ENCODE measurements at regions not wholly inside any gene's neighbourhood (a gene's known extent, or its start where the extent isn't known, plus 50 kb on each side); places are given as distances from the start of the nearest gene placed in this dataset.

GRCh38 chr1:21362096-21362495 is 71.8 kb upstream of the ECE1 start:
- Histone ChIP-seq H2AFZ (ENCODE audit: low read depth, low read length) (no peak overlapping the region), H3K27me3 (ENCODE audit: insufficient read depth, low read depth, low read length) (no peaks in the 10 kb centered on the region), H3F3A (ENCODE audit: insufficient read depth, low read length, poor library complexity, severe bottlenecking) (no peaks in the 10 kb centered on the region), H3K4me3 (ENCODE audit: low read length) (no peak overlapping the region), H4K20me1 (ENCODE audit: insufficient read depth) (no peaks in the 10 kb centered on the region), H3K36me3 (ENCODE audit: insufficient read depth, low read length) (no peaks in the 10 kb centered on the region), H3K4me2 (ENCODE audit: low read length) (no peak overlapping the region), H3K9me2 (ENCODE audit: insufficient read depth, low read length) (no peaks in the 10 kb centered on the region), H3K27ac (ENCODE audit: low read length) (no peak overlapping the region), H3K79me2 (replicated peaks; ENCODE audit: insufficient read depth, low read length) (no peaks in the 10 kb centered on the region), H3K9me3 (ENCODE audit: low read length) (no peaks in the 10 kb centered on the region), H3K9ac (ENCODE audit: low read length) (no peak overlapping the region)
- no peak for TF ChIP-seq RAD21 (conservative IDR thresholded peaks at IDR 0.05)
- no peak for TF ChIP-seq EZH2 (IDR thresholded peaks at IDR 0.05; ENCODE audit: borderline replicate concordance, insufficient read depth, low read length, poor library complexity, severe bottlenecking)
- TF ChIP-seq POLR2AphosphoS5 (IDR thresholded peaks at IDR 0.05): no peak
- TF ChIP-seq MXI1 (conservative IDR thresholded peaks at IDR 0.05; ENCODE audit: poor library complexity, severe bottlenecking): no peak
- TF ChIP-seq CTCF (IDR thresholded peaks at IDR 0.05; ENCODE audit: poor library complexity, severe bottlenecking): no peak
- no peak for TF ChIP-seq TAF1 (IDR thresholded peaks at IDR 0.05; ENCODE audit: low read depth)
- TF ChIP-seq SMC3 (conservative IDR thresholded peaks at IDR 0.05; ENCODE audit: poor library complexity): no peak

DNA sequence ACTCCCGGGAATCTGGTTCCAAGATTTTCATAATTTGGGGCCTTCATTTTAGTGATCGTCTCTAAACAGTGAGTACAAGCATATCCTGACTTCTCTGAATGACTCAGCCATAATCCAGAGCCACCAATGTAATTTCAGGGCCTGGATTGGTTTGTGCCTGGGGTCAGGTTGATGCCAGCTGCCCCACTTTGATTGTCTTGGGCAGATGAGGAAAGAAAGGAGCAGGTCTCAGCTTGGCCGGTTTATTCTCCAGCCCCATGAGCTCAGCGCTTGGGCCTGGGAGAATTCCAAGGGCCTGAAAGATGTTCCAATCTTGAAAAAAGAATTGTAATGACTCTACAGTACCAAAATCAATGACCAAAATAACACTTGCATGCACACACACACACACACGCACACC is 71.2 kb upstream of the ECE1 start:
- TF ChIP-seq TAF1 (IDR thresholded peaks at IDR 0.05; ENCODE audit: low read depth): no peak
- no peak for TF ChIP-seq EZH2 (IDR thresholded peaks at IDR 0.05; ENCODE audit: borderline replicate concordance, insufficient read depth, low read length, poor library complexity, severe bottlenecking)
- TF ChIP-seq RAD21 (conservative IDR thresholded peaks at IDR 0.05): no peak
- TF ChIP-seq REST (IDR thresholded peaks at IDR 0.05; ENCODE audit: borderline replicate concordance): no peak
- no peak for TF ChIP-seq MXI1 (conservative IDR thresholded peaks at IDR 0.05; ENCODE audit: poor library complexity, severe bottlenecking)
- Histone ChIP-seq H3K9me2 (ENCODE audit: insufficient read depth, low read length) (no peaks in the 10 kb centered on the region), H3K36me3 (ENCODE audit: insufficient read depth, low read length) (no peaks in the 10 kb centered on the region), H3F3A (ENCODE audit: insufficient read depth, low read length, poor library complexity, severe bottlenecking) (no peaks in the 10 kb centered on the region), H3K27ac (ENCODE audit: low read length) (no peak overlapping the region), H4K20me1 (ENCODE audit: insufficient read depth) (no peaks in the 10 kb centered on the region), H2AFZ (ENCODE audit: low read depth, low read length) (no peak overlapping the region), H3K27me3 (ENCODE audit: insufficient read depth, low read depth, low read length) (no peaks in the 10 kb centered on the region), H3K4me3 (ENCODE audit: low read length) (no peak overlapping the region), H3K9me3 (ENCODE audit: low read length) (no peaks in the 10 kb centered on the region), H3K9ac (ENCODE audit: low read length) (no peak overlapping the region), H3K4me2 (ENCODE audit: low read length) (no peak overlapping the region), H3K79me2 (replicated peaks; ENCODE audit: insufficient read depth, low read length) (no peaks in the 10 kb centered on the region)

DNA sequence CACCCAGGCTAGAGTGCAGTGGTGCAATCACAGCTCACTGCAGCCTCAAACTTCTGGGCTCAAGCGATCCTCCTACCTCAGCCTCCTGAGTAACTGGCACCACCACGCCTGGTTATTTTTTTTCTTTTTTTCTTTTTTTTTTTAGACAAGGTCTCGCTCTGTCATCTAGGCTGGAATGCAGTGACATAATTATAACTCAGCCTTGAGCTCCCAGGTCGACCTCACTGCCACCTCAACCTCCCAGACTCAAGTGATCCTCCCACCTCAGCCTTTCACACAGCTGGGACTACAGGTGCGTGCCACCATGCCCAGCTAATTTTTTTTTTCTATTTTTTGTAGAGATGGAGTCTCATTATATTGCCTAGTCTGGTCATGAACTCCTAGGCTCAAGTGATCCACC is 66.9 kb upstream of the ECE1 start:
- H3K79me2 ChIP-seq (replicated peaks; ENCODE audit: insufficient read depth, low read length): no peaks in the 10 kb centered on the region
- no peak for TF ChIP-seq RAD21 (conservative IDR thresholded peaks at IDR 0.05)

More for the DNA sequence above, 66.9 kb upstream of the ECE1 start:
- Histone ChIP-seq H3K27me3 (ENCODE audit: insufficient read depth, low read depth, low read length) (no peaks in the 10 kb centered on the region), H4K20me1 (ENCODE audit: insufficient read depth) (no peaks in the 10 kb centered on the region), H3K9me3 (ENCODE audit: low read length) (no peaks in the 10 kb centered on the region), H3K36me3 (ENCODE audit: insufficient read depth, low read length) (no peaks in the 10 kb centered on the region), H3K27ac (ENCODE audit: low read length) (no peak overlapping the region), H3F3A (ENCODE audit: insufficient read depth, low read length, poor library complexity, severe bottlenecking) (no peaks in the 10 kb centered on the region), H3K4me2 (ENCODE audit: low read length) (no peak overlapping the region), H3K9me2 (ENCODE audit: insufficient read depth, low read length) (no peaks in the 10 kb centered on the region), H3K4me3 (ENCODE audit: low read length) (no peak overlapping the region), H3K9ac (ENCODE audit: low read length) (no peak overlapping the region), H2AFZ (ENCODE audit: low read depth, low read length) (no peak overlapping the region)
